Astrocyte (in vitro differentiated cells and primary cell): ENCODE measurements at regions not wholly inside any gene's neighbourhood (a gene's known extent, or its start where the extent isn't known, plus 50 kb on each side); places are given as distances from the start of the nearest gene placed in this dataset.

Experiments used
- EZH2 ChIP-seq: IDR thresholded peaks from 2 replicates; pipeline ENCODE4 v1.6.1; 2012; ENCODE audit warnings: mild to moderate bottlenecking, low read length, inconsistent platforms; ENCODE audit not compliant: insufficient read depth
- TF ChIP-seq, protein P1 (sequence below): IDR thresholded peaks from 2 replicates; pipeline ENCODE4 v1.5.1; 2011; ENCODE audit warnings: low read depth, mild to moderate bottlenecking, inconsistent platforms, low read length, moderate library complexity; ENCODE audit not compliant: insufficient read depth

DNA sequence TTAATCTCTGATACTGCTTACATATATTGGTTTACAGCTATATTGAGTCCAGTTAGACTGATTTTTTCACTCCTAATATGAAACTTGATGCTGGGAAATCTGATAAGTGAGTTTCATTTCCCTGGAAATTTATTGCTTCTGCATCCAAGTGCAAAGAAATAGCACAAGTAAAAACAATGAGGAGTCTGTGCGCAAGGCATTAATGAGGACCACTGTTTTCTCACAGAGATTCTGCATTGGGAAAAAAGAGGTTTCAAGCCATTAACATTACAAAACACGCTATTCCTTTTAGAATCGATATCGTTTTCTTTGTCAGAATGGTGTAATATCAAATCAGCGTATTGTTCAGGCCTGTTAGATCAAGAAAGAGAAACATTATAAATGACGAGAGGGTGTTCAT is 723.3 kb upstream of the ARRDC4 start:
- TF ChIP-seq, protein P1, sequence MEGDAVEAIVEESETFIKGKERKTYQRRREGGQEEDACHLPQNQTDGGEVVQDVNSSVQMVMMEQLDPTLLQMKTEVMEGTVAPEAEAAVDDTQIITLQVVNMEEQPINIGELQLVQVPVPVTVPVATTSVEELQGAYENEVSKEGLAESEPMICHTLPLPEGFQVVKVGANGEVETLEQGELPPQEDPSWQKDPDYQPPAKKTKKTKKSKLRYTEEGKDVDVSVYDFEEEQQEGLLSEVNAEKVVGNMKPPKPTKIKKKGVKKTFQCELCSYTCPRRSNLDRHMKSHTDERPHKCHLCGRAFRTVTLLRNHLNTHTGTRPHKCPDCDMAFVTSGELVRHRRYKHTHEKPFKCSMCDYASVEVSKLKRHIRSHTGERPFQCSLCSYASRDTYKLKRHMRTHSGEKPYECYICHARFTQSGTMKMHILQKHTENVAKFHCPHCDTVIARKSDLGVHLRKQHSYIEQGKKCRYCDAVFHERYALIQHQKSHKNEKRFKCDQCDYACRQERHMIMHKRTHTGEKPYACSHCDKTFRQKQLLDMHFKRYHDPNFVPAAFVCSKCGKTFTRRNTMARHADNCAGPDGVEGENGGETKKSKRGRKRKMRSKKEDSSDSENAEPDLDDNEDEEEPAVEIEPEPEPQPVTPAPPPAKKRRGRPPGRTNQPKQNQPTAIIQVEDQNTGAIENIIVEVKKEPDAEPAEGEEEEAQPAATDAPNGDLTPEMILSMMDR = no peak
- no peak for TF ChIP-seq EZH2
